ENCODE measurements at regions not wholly inside any gene's neighbourhood (a gene's known extent, or its start where the extent isn't known, plus 50 kb on each side); places are given as distances from the start of the nearest gene placed in this dataset.

GRCh38 chr9:30579810-30580209 lies 1804.6 kb upstream of the ACO1 start:
- TF ChIP-seq, protein P1, sequence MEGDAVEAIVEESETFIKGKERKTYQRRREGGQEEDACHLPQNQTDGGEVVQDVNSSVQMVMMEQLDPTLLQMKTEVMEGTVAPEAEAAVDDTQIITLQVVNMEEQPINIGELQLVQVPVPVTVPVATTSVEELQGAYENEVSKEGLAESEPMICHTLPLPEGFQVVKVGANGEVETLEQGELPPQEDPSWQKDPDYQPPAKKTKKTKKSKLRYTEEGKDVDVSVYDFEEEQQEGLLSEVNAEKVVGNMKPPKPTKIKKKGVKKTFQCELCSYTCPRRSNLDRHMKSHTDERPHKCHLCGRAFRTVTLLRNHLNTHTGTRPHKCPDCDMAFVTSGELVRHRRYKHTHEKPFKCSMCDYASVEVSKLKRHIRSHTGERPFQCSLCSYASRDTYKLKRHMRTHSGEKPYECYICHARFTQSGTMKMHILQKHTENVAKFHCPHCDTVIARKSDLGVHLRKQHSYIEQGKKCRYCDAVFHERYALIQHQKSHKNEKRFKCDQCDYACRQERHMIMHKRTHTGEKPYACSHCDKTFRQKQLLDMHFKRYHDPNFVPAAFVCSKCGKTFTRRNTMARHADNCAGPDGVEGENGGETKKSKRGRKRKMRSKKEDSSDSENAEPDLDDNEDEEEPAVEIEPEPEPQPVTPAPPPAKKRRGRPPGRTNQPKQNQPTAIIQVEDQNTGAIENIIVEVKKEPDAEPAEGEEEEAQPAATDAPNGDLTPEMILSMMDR (IDR thresholded peaks at IDR 0.05), result no peak
- no peak for TF ChIP-seq POLR2AphosphoS5 (IDR thresholded peaks at IDR 0.05; ENCODE audit: low read depth, low read length)
- TF ChIP-seq SIN3A (IDR thresholded peaks at IDR 0.05; ENCODE audit: borderline replicate concordance, insufficient read depth, low read depth, low read length), result no peak
- TF ChIP-seq, protein P2, sequence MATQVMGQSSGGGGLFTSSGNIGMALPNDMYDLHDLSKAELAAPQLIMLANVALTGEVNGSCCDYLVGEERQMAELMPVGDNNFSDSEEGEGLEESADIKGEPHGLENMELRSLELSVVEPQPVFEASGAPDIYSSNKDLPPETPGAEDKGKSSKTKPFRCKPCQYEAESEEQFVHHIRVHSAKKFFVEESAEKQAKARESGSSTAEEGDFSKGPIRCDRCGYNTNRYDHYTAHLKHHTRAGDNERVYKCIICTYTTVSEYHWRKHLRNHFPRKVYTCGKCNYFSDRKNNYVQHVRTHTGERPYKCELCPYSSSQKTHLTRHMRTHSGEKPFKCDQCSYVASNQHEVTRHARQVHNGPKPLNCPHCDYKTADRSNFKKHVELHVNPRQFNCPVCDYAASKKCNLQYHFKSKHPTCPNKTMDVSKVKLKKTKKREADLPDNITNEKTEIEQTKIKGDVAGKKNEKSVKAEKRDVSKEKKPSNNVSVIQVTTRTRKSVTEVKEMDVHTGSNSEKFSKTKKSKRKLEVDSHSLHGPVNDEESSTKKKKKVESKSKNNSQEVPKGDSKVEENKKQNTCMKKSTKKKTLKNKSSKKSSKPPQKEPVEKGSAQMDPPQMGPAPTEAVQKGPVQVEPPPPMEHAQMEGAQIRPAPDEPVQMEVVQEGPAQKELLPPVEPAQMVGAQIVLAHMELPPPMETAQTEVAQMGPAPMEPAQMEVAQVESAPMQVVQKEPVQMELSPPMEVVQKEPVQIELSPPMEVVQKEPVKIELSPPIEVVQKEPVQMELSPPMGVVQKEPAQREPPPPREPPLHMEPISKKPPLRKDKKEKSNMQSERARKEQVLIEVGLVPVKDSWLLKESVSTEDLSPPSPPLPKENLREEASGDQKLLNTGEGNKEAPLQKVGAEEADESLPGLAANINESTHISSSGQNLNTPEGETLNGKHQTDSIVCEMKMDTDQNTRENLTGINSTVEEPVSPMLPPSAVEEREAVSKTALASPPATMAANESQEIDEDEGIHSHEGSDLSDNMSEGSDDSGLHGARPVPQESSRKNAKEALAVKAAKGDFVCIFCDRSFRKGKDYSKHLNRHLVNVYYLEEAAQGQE (IDR thresholded peaks at IDR 0.05; ENCODE audit: insufficient read depth in 1 of 2, low read depth in 2 of 2, low read length in 1 of 2), result no peak
